ENCODE measurements at regions not wholly inside any gene's neighbourhood (a gene's known extent, or its start where the extent isn't known, plus 50 kb on each side); places are given as distances from the start of the nearest gene placed in this dataset.
"Not testable (repeated sequence)": the region's sequence is repeated elsewhere in the genome, so short reads cannot be mapped to it uniquely, and the experiment has no call there.

DNA sequence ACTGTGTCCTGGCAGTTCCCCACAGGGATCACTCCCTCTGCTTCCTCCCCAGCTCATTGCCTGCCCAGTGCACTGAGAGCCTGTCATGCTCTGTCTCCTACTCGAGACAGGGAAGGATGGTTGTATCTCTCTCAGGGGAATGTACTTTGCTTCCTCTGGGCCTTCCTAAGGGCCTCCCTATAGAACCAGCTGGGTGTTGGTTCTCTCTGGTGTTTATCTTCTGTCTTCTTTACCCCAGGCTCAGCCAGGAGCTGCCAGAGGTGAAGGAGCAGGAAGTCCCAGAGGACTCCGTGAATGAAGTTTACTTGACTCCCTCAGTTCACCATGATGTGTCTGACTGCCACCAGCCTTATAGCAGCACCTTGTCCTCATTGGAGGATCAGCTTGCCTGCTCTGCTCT, 330.3 kb upstream of the COX7C start:
- not testable (repeated sequence) for H3K23me2 ChIP-seq (ENCODE audit: insufficient read length, low read depth, low read length, poor library complexity, severe bottlenecking); H3K23ac ChIP-seq (ENCODE audit: insufficient read length, low read depth, low read length); H3K79me2 ChIP-seq (ENCODE audit: insufficient read depth, low read length); H2AK5ac ChIP-seq (ENCODE audit: insufficient read length, low read length); H3K4me1 ChIP-seq (ENCODE audit: insufficient read depth, low read length); H3K27me3 ChIP-seq (ENCODE audit: insufficient read depth, low read length); H3K9ac ChIP-seq (ENCODE audit: extremely low read depth, insufficient read length, low read length); H3K56ac ChIP-seq (ENCODE audit: insufficient read length, low read depth, low read length); H3K18ac ChIP-seq (ENCODE audit: insufficient read length, low read depth, low read length); H3K9me3 ChIP-seq (ENCODE audit: control insufficient read depth, low read depth, low read length); H2BK15ac ChIP-seq (ENCODE audit: low read depth, low read length); H3K4me3 Mint-ChIP-seq; H3K14ac ChIP-seq (ENCODE audit: insufficient read depth, low read length); H3K36me3 Mint-ChIP-seq (ENCODE audit: insufficient read depth in 1 of 3, low read depth in 3 of 3); H4K5ac ChIP-seq (ENCODE audit: insufficient read length, low read depth, low read length); H4K91ac ChIP-seq (ENCODE audit: insufficient read length, low read depth, low read length); DNase-seq; H2AFZ ChIP-seq (ENCODE audit: low read length); H3K27ac ChIP-seq (ENCODE audit: insufficient read length, low read depth, low read length); H2BK120ac ChIP-seq (ENCODE audit: low read depth, low read length, poor library complexity, severe bottlenecking); H2BK12ac ChIP-seq (ENCODE audit: insufficient read length, low read depth, low read length); H4K8ac ChIP-seq (replicated peaks; ENCODE audit: insufficient read length, low read depth, low read length); H3T11ph ChIP-seq (ENCODE audit: low read length); H3K27ac Mint-ChIP-seq; H2BK5ac ChIP-seq (ENCODE audit: insufficient read length, low read length); H3K79me1 ChIP-seq (ENCODE audit: insufficient read depth, low read depth, low read length, poor library complexity, severe bottlenecking); H3K4ac ChIP-seq (ENCODE audit: low read depth, low read length); H3K4me2 ChIP-seq (ENCODE audit: insufficient read depth, insufficient read length, low read length); H2BK20ac ChIP-seq (ENCODE audit: low read depth, low read length, poor library complexity, severe bottlenecking); H3K4me1 Mint-ChIP-seq; H4K20me1 ChIP-seq (ENCODE audit: control insufficient read depth, insufficient read depth, insufficient read length); H3K27me3 Mint-ChIP-seq (ENCODE audit: low read depth)
- peaks cover 0 to 11% of the 10 kb centered on the region in 2 experiments; a peak in 4 of 5 replicates for H3K9me3 Mint-ChIP-seq
- WGBS (ENCODE audit: extremely low coverage, insufficient read length, low lambda C conversion rate) = no CpG with 5 or more reads among the region's 2 CpGs

GRCh38 chr5:86289786-86290185, 328.0 kb upstream of the COX7C start:
- H3K27ac ChIP-seq (ENCODE audit: insufficient read length, low read depth, low read length); H3K79me2 ChIP-seq (ENCODE audit: insufficient read depth, low read length); H2AK5ac ChIP-seq (ENCODE audit: insufficient read length, low read length); H3K27me3 ChIP-seq (ENCODE audit: insufficient read depth, low read length); H3K23ac ChIP-seq (ENCODE audit: insufficient read length, low read depth, low read length); H3K9ac ChIP-seq (ENCODE audit: extremely low read depth, insufficient read length, low read length); H4K20me1 ChIP-seq (ENCODE audit: control insufficient read depth, insufficient read depth, insufficient read length); H3K4ac ChIP-seq (ENCODE audit: low read depth, low read length); H4K5ac ChIP-seq (ENCODE audit: insufficient read length, low read depth, low read length); H3K79me1 ChIP-seq (ENCODE audit: insufficient read depth, low read depth, low read length, poor library complexity, severe bottlenecking); H3K9me3 ChIP-seq (ENCODE audit: control insufficient read depth, low read depth, low read length); H3K18ac ChIP-seq (ENCODE audit: insufficient read length, low read depth, low read length); H2BK20ac ChIP-seq (ENCODE audit: low read depth, low read length, poor library complexity, severe bottlenecking); H3K4me3 Mint-ChIP-seq; H3K27ac Mint-ChIP-seq; H2BK5ac ChIP-seq (ENCODE audit: insufficient read length, low read length); H3K4me1 Mint-ChIP-seq; H3T11ph ChIP-seq (ENCODE audit: low read length); H3K4me1 ChIP-seq (ENCODE audit: insufficient read depth, low read length); H3K4me2 ChIP-seq (ENCODE audit: insufficient read depth, insufficient read length, low read length); H4K8ac ChIP-seq (replicated peaks; ENCODE audit: insufficient read length, low read depth, low read length); H3K14ac ChIP-seq (ENCODE audit: insufficient read depth, low read length); H3K36me3 Mint-ChIP-seq (ENCODE audit: insufficient read depth in 1 of 3, low read depth in 3 of 3); H3K23me2 ChIP-seq (ENCODE audit: insufficient read length, low read depth, low read length, poor library complexity, severe bottlenecking); H2AFZ ChIP-seq (ENCODE audit: low read length); H2BK15ac ChIP-seq (ENCODE audit: low read depth, low read length); H3K56ac ChIP-seq (ENCODE audit: insufficient read length, low read depth, low read length); H2BK12ac ChIP-seq (ENCODE audit: insufficient read length, low read depth, low read length); DNase-seq; H3K27me3 Mint-ChIP-seq (ENCODE audit: low read depth); H4K91ac ChIP-seq (ENCODE audit: insufficient read length, low read depth, low read length); H2BK120ac ChIP-seq (ENCODE audit: low read depth, low read length, poor library complexity, severe bottlenecking): not testable (repeated sequence)
- no CpG with 5 or more reads among the region's 9 CpGs for WGBS (ENCODE audit: extremely low coverage, insufficient read length, low lambda C conversion rate)
- peaks cover 0 to 11% of the 10 kb centered on the region in 2 experiments; a peak in 4 of 5 replicates for H3K9me3 Mint-ChIP-seq

All from H9 (cell line).